Muscle of arm (tissue), 1 donor: ENCODE measurements at regions not wholly inside any gene's neighbourhood (a gene's known extent, or its start where the extent isn't known, plus 50 kb on each side); places are given as distances from the start of the nearest gene placed in this dataset.

ENCODE experiments used
- DNase-seq: peaks from one replicate; pipeline ENCODE4 v3.0.0-alpha.2; 2013

DNA sequence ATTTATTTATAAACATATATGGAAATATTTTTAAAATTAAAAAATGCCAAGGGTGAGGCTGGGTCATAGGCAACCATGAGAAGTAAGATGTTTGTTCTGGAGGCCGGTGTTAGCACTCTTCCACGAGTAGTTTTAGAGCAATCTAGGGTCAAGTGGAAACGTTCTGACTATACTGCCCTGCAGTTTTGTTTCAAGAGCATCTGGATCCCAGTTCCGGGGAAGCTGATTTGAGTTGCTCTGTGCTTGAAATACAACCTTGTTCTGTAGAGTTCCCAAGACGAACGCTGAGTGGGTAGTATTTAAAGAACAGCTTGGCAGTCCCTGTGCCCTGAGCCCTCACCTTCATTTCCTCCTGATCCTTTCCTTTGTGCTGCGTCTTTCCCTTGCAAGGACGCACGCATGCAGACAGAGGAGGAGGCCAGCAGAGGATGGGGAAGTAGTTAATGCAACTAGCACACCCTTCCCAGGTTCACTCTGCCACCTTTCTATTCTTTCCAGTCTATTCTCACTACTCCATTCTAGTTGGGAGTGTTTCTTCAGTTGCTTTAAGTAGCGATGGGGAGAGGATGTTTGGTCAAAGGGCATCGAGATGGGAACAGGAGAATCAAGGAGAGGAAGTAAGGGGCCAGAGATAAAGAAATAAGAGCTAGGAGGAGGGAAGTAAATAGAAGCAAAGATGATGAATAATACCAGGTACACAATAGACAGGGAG lies 68.3 kb upstream of the ZSWIM6 start:
- no peak for DNase-seq

DNA sequence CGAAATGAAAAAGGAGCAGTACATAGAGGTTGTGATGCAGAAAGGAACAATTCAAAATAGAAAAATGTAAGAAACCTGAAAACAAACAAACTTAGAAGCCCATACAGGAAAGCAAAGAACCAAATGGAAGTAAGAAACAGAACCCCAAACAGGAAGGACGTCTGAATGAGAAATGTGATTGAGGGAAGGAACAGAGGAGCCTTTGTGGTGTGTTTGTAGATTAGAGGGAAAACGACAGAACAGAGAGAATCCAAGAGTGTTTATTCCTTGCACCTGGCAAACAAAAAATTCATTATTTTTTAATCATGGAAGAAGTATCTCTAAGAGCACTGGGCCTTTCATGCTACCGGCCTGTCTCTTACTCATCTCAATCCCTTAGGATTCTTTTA lies 67.8 kb upstream of the ZSWIM6 start:
- DNase-seq = no peak

DNA sequence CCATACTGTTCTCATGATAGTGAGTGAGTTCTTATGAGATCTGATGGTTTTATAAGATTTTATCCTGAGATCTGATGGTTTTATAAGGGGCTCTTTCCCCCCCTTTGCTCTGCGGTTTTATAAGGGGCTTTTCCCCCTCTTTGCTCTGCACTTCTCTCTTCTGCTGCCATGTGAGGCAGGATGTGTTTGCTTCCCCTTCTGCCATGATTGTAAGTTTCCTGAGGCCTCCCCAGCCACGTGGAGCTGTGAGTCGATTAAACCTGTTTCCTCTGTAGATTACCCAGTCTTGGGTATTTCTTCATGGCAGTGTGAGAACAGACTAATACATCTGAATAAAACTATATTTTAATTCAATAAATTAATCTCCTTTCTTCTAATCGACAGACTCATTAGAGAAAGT lies 64.9 kb upstream of the ZSWIM6 start:
- no peak for DNase-seq

- DNase-seq = no peak
Measured at GRCh38 chr5:61268871-61269270, 63.2 kb upstream of the ZSWIM6 start.

- no peak for DNase-seq
Measured at GRCh38 chr5:61270510-61271165, 61.4 kb upstream of the ZSWIM6 start.

- DNase-seq = no peak
Measured at GRCh38 chr5:61272688-61273087, 59.4 kb upstream of the ZSWIM6 start.

DNA sequence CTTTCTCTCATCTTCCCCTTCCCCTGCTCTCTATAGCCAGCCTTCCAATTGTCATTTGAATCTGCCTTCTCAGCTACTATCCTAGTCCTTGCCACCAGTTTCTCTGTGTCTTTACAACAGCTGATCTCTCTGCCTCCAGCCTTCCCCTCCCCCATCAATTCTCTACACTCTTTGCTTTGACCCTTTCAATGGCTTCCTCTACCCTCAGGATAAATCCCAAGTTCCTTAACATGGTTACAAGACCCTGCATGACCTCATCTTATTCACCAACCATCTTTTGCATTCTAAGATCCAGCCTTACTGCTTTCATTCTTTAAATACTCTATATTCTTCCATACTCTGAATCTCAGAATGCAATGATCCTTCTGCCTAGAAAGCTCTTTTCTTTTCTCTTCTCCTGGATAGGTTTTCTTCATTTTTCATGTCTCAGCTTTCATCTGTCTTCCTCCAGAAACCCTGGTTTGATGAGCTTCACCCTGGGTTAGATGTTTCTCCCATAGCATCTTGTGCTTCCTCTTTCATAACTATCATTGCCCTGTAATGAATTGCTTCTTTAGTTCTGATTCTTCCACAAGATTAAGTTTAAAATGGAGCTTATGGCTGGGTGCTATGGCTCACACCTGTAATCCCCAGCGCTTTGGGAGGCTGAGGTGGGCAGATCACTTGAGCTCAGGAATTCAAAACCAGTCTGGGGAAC lies 58.6 kb upstream of the ZSWIM6 start:
- DNase-seq = no peak

GRCh38 chr5:61274511-61274911 lies 57.5 kb upstream of the ZSWIM6 start:
- DNase-seq = no peak

DNA sequence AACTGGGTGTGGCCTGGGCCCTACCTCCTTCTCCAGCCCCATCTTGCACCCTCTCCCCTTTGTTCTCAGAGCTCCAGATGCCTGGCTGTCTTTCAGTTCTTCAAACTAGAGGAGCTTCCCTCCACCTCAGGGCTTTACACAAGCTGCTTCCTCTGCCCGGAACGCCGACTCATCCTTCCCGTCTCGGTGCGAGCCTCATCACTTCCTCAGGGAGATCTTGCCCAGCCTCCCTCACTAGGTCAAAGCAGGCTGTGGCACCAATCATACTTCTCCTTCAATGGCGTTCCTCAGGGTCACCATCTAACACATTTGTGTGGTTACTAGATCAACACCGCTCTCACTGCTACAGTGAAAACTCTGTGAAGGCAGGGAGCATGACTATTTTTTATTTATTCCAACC lies 56.2 kb upstream of the ZSWIM6 start:
- DNase-seq = peak; percentile 17

DNA sequence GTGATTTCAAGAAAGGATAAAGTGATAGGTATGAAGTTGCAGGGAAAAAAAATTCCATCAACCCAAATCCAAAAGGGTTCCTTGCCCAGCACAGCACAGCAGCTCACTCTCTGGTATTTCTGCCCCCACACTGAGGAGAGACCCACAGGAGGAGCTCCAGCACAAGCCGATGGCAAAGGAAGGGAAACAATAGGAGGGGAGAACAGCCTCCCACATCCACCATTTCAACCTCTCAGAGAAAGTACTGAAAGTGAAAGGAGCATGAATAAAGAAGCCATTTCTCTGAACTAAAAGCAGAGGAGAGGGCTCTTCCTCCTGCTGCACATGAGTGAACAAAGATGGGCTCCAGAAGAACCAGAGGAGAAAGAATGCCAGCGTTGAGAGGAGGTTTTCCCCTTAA lies 54.9 kb upstream of the ZSWIM6 start:
- DNase-seq = no peak

GRCh38 chr5:61277781-61278180 lies 54.3 kb upstream of the ZSWIM6 start:
- DNase-seq = no peak

- no peak for DNase-seq
Measured at GRCh38 chr5:61279725-61280124, 52.3 kb upstream of the ZSWIM6 start.

DNA sequence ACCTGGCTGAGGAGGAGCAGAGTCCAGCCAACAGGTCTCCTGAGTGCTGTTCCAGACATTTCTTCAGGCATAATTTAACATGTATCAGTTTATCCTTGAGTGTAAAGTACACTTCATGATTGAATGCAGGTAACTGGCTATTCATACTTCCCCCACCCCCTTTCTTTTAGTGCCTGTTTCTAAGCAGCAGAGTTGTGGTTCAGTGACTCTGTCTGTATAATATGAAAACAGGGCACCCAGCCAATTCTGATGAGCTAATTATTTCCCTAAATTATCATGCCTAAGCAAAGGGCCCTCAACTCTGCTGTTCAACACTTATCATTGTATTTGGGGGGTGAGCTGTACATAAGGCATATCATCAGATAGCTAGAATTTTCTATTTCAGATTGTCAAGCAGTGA lies 51.9 kb upstream of the ZSWIM6 start:
- DNase-seq = no peak

DNA sequence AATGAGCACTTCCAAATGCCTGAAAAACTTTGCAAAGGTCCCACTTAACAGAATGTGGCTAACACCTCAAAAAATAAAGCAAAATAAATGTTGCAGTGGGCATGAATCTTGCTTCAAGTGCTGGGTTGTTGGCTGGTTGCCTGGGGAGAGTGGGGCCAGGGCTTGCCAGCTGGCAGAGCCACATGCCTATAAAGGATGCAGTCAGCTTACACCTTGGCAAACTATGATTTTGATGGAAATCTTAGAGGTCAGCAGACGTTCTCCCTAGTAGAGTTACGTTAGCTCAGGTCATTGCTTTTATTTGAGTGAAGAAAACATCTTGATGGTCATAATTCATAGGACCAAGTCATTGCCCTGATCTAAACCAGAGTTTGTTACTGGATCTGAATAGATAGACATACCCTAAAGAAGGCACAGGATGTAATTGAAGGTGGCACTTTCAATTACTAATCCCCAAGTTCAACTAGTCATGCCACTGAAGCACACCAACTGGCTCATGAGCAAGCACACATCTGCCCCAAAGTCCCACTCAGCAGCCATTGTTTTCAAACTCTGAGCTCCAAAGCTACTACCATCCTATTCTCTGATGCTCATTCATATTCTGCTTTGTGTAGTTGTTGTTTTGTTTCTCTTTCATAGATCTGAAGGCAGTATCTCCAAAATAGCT lies 51.2 kb upstream of the ZSWIM6 start:
- no peak for DNase-seq

DNA sequence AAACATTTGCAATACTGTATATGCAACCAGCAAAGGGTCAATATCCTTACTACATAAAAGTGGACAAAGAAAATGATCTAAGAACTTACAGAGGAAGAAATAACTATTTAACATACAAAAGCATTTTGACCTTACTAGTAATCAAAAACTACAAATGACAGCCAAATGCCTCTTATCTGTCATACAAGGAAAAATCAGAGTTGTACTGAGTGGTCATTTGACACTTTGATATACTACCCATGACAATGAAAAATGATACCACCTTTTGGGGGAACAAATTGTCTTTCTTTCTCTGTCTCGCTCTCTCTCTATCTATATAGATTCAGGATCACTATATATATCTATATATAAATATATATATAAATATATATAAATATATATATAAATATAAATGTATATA lies 50.4 kb upstream of the ZSWIM6 start:
- no peak for DNase-seq
